ENCODE measurements at regions not wholly inside any gene's neighbourhood (a gene's known extent, or its start where the extent isn't known, plus 50 kb on each side); places are given as distances from the start of the nearest gene placed in this dataset.

- DNase-seq (ENCODE audit: extremely low read depth in 1 of 11, low read depth in 9 of 11, low spot score in 4 of 11), result no peak
Measured at GRCh38 chr4:22052076-22052475, 103.5 kb upstream of the KCNIP4 start.

GRCh38 chr4:22048323-22048722 lies 99.8 kb upstream of the KCNIP4 start:
- DNase-seq (ENCODE audit: extremely low read depth in 1 of 11, low read depth in 9 of 11, low spot score in 4 of 11), result no peak

GRCh38 chr4:22047793-22048192 lies 99.2 kb upstream of the KCNIP4 start:
- no peak for DNase-seq (ENCODE audit: extremely low read depth in 1 of 11, low read depth in 9 of 11, low spot score in 4 of 11)

GRCh38 chr4:22045051-22045630 lies 96.6 kb upstream of the KCNIP4 start:
- DNase-seq (ENCODE audit: extremely low read depth in 1 of 11, low read depth in 9 of 11, low spot score in 4 of 11), result no peak

- DNase-seq (ENCODE audit: extremely low read depth in 1 of 11, low read depth in 9 of 11, low spot score in 4 of 11), result no peak
Measured at GRCh38 chr4:22031423-22031822, 82.9 kb upstream of the KCNIP4 start.

- DNase-seq (ENCODE audit: extremely low read depth in 1 of 11, low read depth in 9 of 11, low spot score in 4 of 11), result no peak
Measured at GRCh38 chr4:22030881-22031280, 82.3 kb upstream of the KCNIP4 start.

- no peak for DNase-seq (ENCODE audit: extremely low read depth in 1 of 11, low read depth in 9 of 11, low spot score in 4 of 11)
Measured at GRCh38 chr4:22030307-22030706, 81.7 kb upstream of the KCNIP4 start.

GRCh38 chr4:22029803-22030202 lies 81.2 kb upstream of the KCNIP4 start:
- DNase-seq (ENCODE audit: extremely low read depth in 1 of 11, low read depth in 9 of 11, low spot score in 4 of 11), result no peak

GRCh38 chr4:22021106-22021505 lies 72.5 kb upstream of the KCNIP4 start:
- DNase-seq (ENCODE audit: extremely low read depth in 1 of 11, low read depth in 9 of 11, low spot score in 4 of 11), result no peak

GRCh38 chr4:22020129-22020528 lies 71.6 kb upstream of the KCNIP4 start:
- no peak for DNase-seq (ENCODE audit: extremely low read depth in 1 of 11, low read depth in 9 of 11, low spot score in 4 of 11)

GRCh38 chr4:22019676-22020075 lies 71.1 kb upstream of the KCNIP4 start:
- DNase-seq (ENCODE audit: extremely low read depth in 1 of 11, low read depth in 9 of 11, low spot score in 4 of 11), result no peak

- DNase-seq (ENCODE audit: extremely low read depth in 1 of 11, low read depth in 9 of 11, low spot score in 4 of 11), result no peak
Measured at GRCh38 chr4:22014222-22014741, 65.7 kb upstream of the KCNIP4 start.

- no peak for DNase-seq (ENCODE audit: extremely low read depth in 1 of 11, low read depth in 9 of 11, low spot score in 4 of 11)
Measured at GRCh38 chr4:22003878-22004277, 55.3 kb upstream of the KCNIP4 start.

Measured in renal cortex interstitium (tissue), 11 donors.